NB4 (cell line): ENCODE measurements at regions not wholly inside any gene's neighbourhood (a gene's known extent, or its start where the extent isn't known, plus 50 kb on each side); places are given as distances from the start of the nearest gene placed in this dataset.
"Not testable (repeated sequence)": the region's sequence is repeated elsewhere in the genome, so short reads cannot be mapped to it uniquely, and the experiment has no call there.

Experiments used
- DNase-seq: peaks from one replicate; pipeline ENCODE4 v3.0.0; 2010; ENCODE audit warnings: low read depth
- H3K4me3 ChIP-seq: one replicate; pipeline ENCODE4 v1.5.1; 2011; ENCODE audit warnings: mild to moderate bottlenecking, low read depth, low read length, moderate library complexity
- MYC ChIP-seq: IDR thresholded peaks from 2 replicates; pipeline ENCODE4 v1.6.1; 2011; ENCODE audit warnings: low read depth, low read length
- POLR2A ChIP-seq: IDR thresholded peaks from 2 replicates; pipeline ENCODE4 v1.6.1; 2011; ENCODE audit warnings: mild to moderate bottlenecking; ENCODE audit not compliant: insufficient read length; ENCODE audit errors: extremely low read depth
- TF ChIP-seq, protein P1 (sequence below): IDR thresholded peaks from 2 replicates; pipeline ENCODE4 v1.6.1; 2011; ENCODE audit warnings: low read depth, low read length
- TF ChIP-seq, protein P2 (sequence below): IDR thresholded peaks from one replicate; pipeline ENCODE4 v1.5.1; 2012; ENCODE audit warnings: low read depth, low read length

DNA sequence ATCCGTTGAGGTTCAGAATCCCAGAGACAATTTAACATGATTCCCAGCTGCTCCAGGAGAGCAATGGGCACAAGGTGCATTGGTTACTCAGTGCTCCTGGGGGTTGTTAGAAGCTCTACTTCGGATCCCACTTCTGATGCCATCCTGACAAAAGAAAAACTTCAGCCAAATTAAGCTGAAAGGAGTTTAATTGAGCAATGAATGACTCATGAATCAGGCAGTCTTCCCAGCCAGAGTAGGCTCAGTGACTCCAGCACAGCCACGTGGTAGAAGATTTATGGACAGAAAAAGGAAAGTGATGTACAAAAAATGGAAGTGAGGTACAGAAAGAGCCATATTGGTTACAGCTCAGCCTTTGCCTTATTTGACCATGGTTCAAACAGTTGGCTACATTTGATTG lies 95.7 kb downstream of the PWWP3B start:
- peak; percentile 0 for DNase-seq
- H3K4me3 ChIP-seq = no peak overlapping the region
- TF ChIP-seq, protein P1, sequence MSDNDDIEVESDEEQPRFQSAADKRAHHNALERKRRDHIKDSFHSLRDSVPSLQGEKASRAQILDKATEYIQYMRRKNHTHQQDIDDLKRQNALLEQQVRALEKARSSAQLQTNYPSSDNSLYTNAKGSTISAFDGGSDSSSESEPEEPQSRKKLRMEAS = no peak
- no peak for TF ChIP-seq MYC
- no peak for TF ChIP-seq POLR2A
- TF ChIP-seq, protein P2, sequence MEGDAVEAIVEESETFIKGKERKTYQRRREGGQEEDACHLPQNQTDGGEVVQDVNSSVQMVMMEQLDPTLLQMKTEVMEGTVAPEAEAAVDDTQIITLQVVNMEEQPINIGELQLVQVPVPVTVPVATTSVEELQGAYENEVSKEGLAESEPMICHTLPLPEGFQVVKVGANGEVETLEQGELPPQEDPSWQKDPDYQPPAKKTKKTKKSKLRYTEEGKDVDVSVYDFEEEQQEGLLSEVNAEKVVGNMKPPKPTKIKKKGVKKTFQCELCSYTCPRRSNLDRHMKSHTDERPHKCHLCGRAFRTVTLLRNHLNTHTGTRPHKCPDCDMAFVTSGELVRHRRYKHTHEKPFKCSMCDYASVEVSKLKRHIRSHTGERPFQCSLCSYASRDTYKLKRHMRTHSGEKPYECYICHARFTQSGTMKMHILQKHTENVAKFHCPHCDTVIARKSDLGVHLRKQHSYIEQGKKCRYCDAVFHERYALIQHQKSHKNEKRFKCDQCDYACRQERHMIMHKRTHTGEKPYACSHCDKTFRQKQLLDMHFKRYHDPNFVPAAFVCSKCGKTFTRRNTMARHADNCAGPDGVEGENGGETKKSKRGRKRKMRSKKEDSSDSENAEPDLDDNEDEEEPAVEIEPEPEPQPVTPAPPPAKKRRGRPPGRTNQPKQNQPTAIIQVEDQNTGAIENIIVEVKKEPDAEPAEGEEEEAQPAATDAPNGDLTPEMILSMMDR = no peak

DNA sequence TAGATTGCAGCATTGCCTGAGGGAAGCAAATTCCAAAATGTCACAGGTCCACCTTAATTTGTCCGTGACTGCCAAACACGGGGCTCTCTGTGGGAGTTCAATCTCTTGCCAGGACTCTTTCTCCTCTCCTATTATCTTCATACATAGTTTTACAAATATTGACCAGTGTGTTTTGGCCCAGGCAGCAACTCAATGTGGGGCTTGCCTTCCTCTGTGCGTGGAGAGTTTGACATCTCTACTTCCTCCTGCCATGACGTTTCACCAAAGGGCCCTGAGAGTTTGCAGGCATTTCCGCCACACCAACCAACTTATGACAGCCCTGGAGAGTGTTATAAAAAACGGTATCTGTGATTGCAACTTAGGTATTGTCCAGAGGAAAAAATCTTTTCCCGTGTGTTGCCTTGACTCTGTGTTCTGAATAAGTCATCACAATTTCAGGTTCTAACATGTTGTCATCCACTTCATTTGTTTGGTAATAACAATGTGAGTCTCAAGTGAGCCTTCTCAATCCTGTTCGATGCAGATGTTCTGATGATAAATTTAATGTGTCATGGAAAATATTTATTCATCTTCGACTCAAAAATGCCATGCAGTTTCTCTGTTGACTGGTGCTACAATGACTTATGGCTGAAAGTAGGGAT lies 106.0 kb downstream of the PWWP3B start:
- H3K4me3 ChIP-seq, DNase-seq: not testable (repeated sequence)

DNA sequence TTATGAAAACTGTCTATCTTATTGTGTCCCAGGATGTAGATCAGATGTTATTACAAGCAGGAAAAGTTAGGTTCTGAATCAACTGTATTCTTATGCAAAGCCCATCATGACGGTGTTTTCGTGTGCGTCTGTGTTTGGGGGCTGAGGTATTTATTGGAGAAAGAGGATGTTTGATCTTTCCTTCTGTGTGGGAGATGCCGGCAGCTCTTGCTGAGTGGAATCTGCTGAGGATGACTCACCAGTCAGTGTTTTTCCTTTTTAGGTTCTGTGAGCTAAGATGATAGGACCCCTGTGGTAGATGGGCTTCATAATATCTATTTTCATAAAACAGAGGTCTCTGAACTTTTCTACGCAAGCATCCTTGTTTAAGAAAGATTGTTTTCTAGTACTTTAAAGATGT lies 107.1 kb downstream of the PWWP3B start:
- DNase-seq, H3K4me3 ChIP-seq: not testable (repeated sequence)

DNA sequence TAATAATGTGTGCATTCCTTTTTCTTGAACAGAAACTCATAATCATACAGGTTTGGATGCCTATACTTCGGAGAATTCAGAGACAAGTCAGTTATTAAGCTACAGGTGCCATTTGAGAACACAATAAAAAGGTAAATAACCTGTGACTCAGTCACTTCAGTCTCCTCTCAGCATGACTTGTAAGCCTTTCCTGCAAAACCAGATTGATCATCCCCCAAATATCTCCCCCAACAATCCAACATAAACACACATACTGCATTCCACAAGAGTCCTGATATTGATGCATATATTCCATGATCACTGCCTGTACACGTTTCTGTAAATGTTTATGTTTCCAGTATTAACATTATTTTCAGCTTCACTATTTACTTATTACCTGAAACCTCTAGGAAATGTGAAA lies 110.8 kb downstream of the PWWP3B start:
- no peak overlapping the region for H3K4me3 ChIP-seq
- DNase-seq = no peak
- TF ChIP-seq POLR2A (no peak), MYC (no peak)
- TF ChIP-seq, protein P2 = no peak

DNA sequence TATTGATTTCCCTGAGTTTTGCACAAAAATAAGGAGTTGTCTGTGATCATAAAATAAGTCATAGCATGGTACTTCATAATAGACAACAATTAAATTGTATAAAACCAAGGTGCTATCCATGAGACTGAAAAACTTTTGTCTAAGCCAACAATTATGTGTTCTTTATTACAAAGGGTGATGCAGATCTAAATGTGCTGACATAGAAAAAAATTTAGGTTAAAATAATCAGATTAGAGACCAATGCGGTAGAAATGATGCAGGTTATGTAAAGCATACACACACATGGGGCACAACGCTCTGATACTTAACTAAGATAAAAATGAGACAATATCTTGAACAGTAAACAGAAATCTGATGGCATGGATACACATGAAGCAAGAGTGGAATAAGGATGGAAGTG lies 113.3 kb downstream of the PWWP3B start:
- H3K4me3 ChIP-seq = no peak overlapping the region
- DNase-seq = no peak
- TF ChIP-seq MYC (no peak), POLR2A (no peak)

DNA sequence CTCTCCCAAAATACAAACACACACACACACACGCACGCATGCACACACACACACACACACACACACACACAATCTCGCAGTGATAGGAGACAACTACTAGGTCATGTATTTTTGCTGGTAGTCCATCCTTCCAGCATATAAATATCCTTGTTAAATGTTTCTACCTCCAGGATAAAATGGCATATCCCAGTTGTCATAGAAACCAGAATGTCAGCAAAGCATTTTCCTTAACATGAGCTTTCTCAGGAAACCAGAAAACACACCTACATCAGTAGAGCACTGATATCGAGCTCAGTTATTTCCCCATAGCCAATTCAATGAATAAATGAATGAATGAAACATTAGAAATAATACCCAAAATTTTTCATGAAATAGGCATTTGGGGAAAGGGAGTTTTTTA lies 115.7 kb downstream of the PWWP3B start:
- H3K4me3 ChIP-seq = no peak overlapping the region
- TF ChIP-seq POLR2A = no peak
- no peak for TF ChIP-seq MYC
- TF ChIP-seq, protein P2 = no peak
- TF ChIP-seq, protein P1 = no peak
- DNase-seq = no peak

DNA sequence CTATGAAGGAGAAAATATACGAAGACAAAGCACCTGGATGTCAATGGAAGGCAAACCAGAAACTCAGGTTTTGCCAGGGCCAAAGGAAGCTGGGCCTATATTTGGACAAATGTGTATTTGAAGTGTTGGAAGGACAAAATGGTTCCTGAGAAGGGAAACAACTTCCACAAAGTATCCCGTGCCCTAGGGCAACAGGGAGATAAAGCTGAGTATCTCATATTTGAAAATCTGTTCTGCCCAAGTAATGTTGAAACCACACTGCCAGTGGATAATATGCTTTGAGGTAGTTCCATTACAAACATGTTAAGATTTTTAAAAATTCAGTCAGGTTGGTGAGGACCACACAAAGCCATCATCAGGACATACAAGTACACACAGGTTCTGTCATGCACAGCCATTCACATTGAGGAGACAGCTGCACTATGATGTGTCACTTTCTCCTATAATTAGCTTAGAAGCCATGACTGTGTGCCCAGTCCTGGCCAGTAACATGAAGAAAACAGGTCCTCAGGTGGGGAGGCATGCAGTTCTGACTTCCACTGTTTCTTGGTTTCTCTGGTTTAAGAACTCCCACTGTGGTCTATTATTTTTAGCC lies 116.4 kb downstream of the PWWP3B start:
- no peak for DNase-seq
- TF ChIP-seq, protein P2 = no peak
- TF ChIP-seq POLR2A = no peak
- TF ChIP-seq, protein P1 = no peak
- TF ChIP-seq MYC = no peak
- no peak overlapping the region for H3K4me3 ChIP-seq
